SK-N-SH (cell line): ENCODE measurements at regions not wholly inside any gene's neighbourhood (a gene's known extent, or its start where the extent isn't known, plus 50 kb on each side); places are given as distances from the start of the nearest gene placed in this dataset.

Experiments used
- CTCF ChIA-PET: fragments of 300-600, 350-600 bp; formaldehyde crosslinking; extraction: SDS; loops from one replicate; lab custom pipeline; 2021; lab: Yijun Ruan, JAX
- POLR2A ChIA-PET: fragments of 350-600 bp; sonication (Branson Sonifier 250); formaldehyde crosslinking; extraction: SDS; loops from one replicate; lab custom pipeline; 2020; ENCODE audit warnings: antibody characterized with exemption, inconsistent platforms; lab: Yijun Ruan, JAX
- DNase-seq: peaks from one replicate; pipeline ENCODE4 v3.0.0; 2012
- H2AFZ ChIP-seq: fragments of 200-600 bp; sonication (generic); 2 replicates; pipeline ENCODE4 v1.8.1; 2016; ENCODE audit warnings: antibody characterized with exemption, mild to moderate bottlenecking, low read depth
- H3F3A ChIP-seq: fragments of 200-600 bp; sonication (generic); replicated peaks from 2 replicates; pipeline ENCODE3; 2016; ENCODE audit warnings: antibody characterized with exemption, mild to moderate bottlenecking; ENCODE audit not compliant: insufficient read depth
- H3K27ac ChIP-seq, 2 experiments: fragments of 200-500 bp in 1 of 2; fragments of 200-600 bp in 1 of 2; sonication (Bioruptor generic) in 1 of 2; sonication (generic), shearing (Covaris generic) in 1 of 2; 2 replicates each; pipeline versions ENCODE4 v1.5.1 to v1.6.1; 2014 to 2016; ENCODE audit warnings: low read depth in 2 of 2, inconsistent platforms in 1 of 2, low read length in 1 of 2, mild to moderate bottlenecking in 1 of 2, mixed read lengths in 1 of 2
- H3K27me3 ChIP-seq: fragments of 200-600 bp; sonication (generic), shearing (Covaris generic); 2 replicates; pipeline ENCODE4 v1.6.1; 2016; ENCODE audit warnings: mixed run types; ENCODE audit not compliant: insufficient read depth
- H3K36me3 ChIP-seq, 2 experiments: fragments of 200-500 bp in 1 of 2; fragments of 200-600 bp in 1 of 2; sonication (Bioruptor generic) in 1 of 2; sonication (generic) in 1 of 2; replicated peaks in 1 of 2; 2 replicates each; pipeline versions ENCODE3 to v1.5.1; 2014 to 2016; ENCODE audit warnings: low read length in 1 of 2, mild to moderate bottlenecking in 1 of 2; ENCODE audit not compliant: insufficient read depth in 2 of 2, control insufficient read depth in 1 of 2
- H3K4me1 ChIP-seq, 2 experiments: fragments of 200-500 bp in 1 of 2; fragments of 200-600 bp in 1 of 2; sonication (Bioruptor generic) in 1 of 2; sonication (generic), shearing (Covaris generic) in 1 of 2; 2 replicates each; pipeline versions ENCODE4 v1.5.1 to v1.6.1; 2014 to 2016; ENCODE audit warnings: low read depth in 1 of 2, low read length in 1 of 2, mixed run types in 1 of 2; ENCODE audit not compliant: insufficient read depth in 2 of 2, control insufficient read depth in 1 of 2
- H3K4me2 ChIP-seq: fragments of 200-600 bp; sonication (generic), shearing (Covaris generic); 2 replicates; pipeline ENCODE4 v1.6.1; 2017; ENCODE audit warnings: mixed run types
- H3K4me3 ChIP-seq, 2 experiments: fragments of 200-500 bp in 1 of 2; fragments of 200-600 bp in 1 of 2; sonication (Bioruptor generic) in 1 of 2; sonication (generic), shearing (Covaris generic) in 1 of 2; 2 replicates each; pipeline versions ENCODE4 v1.5.1 to v1.8.1; 2014 to 2016; ENCODE audit warnings: low read depth in 2 of 2, inconsistent platforms in 1 of 2, low read length in 1 of 2, mild to moderate bottlenecking in 1 of 2, mixed read lengths in 1 of 2, moderate library complexity in 1 of 2
- H3K79me2 ChIP-seq: fragments of 200-600 bp; sonication (generic); 2 replicates; pipeline ENCODE4 v1.8.1; 2017; ENCODE audit warnings: mild to moderate bottlenecking; ENCODE audit not compliant: insufficient read depth
- H3K9ac ChIP-seq: fragments of 200-600 bp; sonication (generic); 2 replicates; pipeline ENCODE4 v1.6.1; 2017; ENCODE audit warnings: mixed run types
- H3K9me2 ChIP-seq: fragments of 200-600 bp; sonication (generic); 2 replicates; pipeline ENCODE4 v1.6.1; 2017; ENCODE audit warnings: mixed run types
- H3K9me3 ChIP-seq: fragments of 200-600 bp; sonication (generic); 2 replicates; pipeline ENCODE4 v1.6.1; 2017; ENCODE audit warnings: mixed run types, mild to moderate bottlenecking, moderate library complexity
- H4K20me1 ChIP-seq: fragments of 200-600 bp; sonication (generic); 2 replicates; pipeline ENCODE4 v1.6.1; 2017; ENCODE audit warnings: mild to moderate bottlenecking, mixed run types; ENCODE audit not compliant: insufficient read depth
- CHD2 ChIP-seq: fragments of 150-350 bp; IDR thresholded peaks from 2 replicates; pipeline ENCODE4 v1.6.1; 2018; ENCODE audit warnings: low read length; ENCODE audit not compliant: partially characterized antibody
- ELF1 ChIP-seq: IDR thresholded peaks from 2 replicates; pipeline ENCODE4 v1.4.0; 2012
- EP300 ChIP-seq, 2 experiments: IDR thresholded peaks; 2 replicates each; pipeline versions ENCODE4 v1.4.0 to v1.6.1; 2012; ENCODE audit warnings: borderline replicate concordance in 1 of 2, low read depth in 1 of 2, low read length in 1 of 2
- EZH2phosphoT487 ChIP-seq: fragments of 200-600 bp; sonication (generic); IDR thresholded peaks from 2 replicates; pipeline ENCODE4 v1.6.1; 2017; ENCODE audit warnings: low read depth, mixed run types, mild to moderate bottlenecking, antibody characterized with exemption, moderate library complexity, borderline replicate concordance
- FOSL2 ChIP-seq: IDR thresholded peaks from 2 replicates; pipeline ENCODE4 v1.4.0; 2012; ENCODE audit warnings: low read depth, mild to moderate bottlenecking, moderate library complexity, borderline replicate concordance
- FOXJ3 ChIP-seq: sonication (generic); formaldehyde crosslinking; IDR thresholded peaks from 2 replicates; pipeline ENCODE4 v1.5.1; 2020; ENCODE audit warnings: mild to moderate bottlenecking, missing genetic modification reagents
- FOXM1 ChIP-seq: IDR thresholded peaks from 2 replicates; pipeline ENCODE4 v1.4.0; 2012; ENCODE audit warnings: low read depth, mild to moderate bottlenecking
- GABPA ChIP-seq: IDR thresholded peaks from 2 replicates; pipeline ENCODE4 v1.4.0; 2012; ENCODE audit warnings: low read depth, mild to moderate bottlenecking
- JUND ChIP-seq: IDR thresholded peaks from 2 replicates; pipeline ENCODE4 v1.4.0; 2012
- MEF2A ChIP-seq: IDR thresholded peaks from 2 replicates; pipeline ENCODE4 v1.4.0; 2012; ENCODE audit warnings: low read depth, borderline replicate concordance
- NFIC ChIP-seq: IDR thresholded peaks from 2 replicates; pipeline ENCODE4 v1.4.0; 2012; ENCODE audit warnings: borderline replicate concordance
- NRF1 ChIP-seq: IDR thresholded peaks from 2 replicates; pipeline ENCODE4 v1.6.1; 2012; ENCODE audit warnings: low read depth, mild to moderate bottlenecking, low read length
- RAD21 ChIP-seq: IDR thresholded peaks from 2 replicates; pipeline ENCODE4 v1.6.1; 2012; ENCODE audit warnings: mild to moderate bottlenecking, low read length
- RFX5 ChIP-seq: IDR thresholded peaks from 2 replicates; pipeline ENCODE4 v1.6.1; 2012; ENCODE audit warnings: mild to moderate bottlenecking, improper control_type of control experiment, low read length
- RXRA ChIP-seq: IDR thresholded peaks from 2 replicates; pipeline ENCODE4 v1.4.0; 2012; ENCODE audit warnings: low read depth, mild to moderate bottlenecking, borderline replicate concordance
- SMC3 ChIP-seq: IDR thresholded peaks from 2 replicates; pipeline ENCODE4 v1.6.1; 2012; ENCODE audit warnings: low read depth, low read length, improper control_type of control experiment
- TAF1 ChIP-seq: IDR thresholded peaks from 2 replicates; pipeline ENCODE4 v1.6.1; 2012; ENCODE audit warnings: low read depth, mild to moderate bottlenecking, low read length, moderate library complexity, borderline replicate concordance
- USF2 ChIP-seq: fragments of 150-350 bp; IDR thresholded peaks from 2 replicates; pipeline ENCODE4 v1.6.1; 2017; ENCODE audit warnings: antibody characterized with exemption, low read length, low read depth, borderline replicate concordance
- WGBS: methylation state at CpG from one replicate; pipeline ENCODE4 v1.1.6; 2017; ENCODE audit warnings: low lambda C conversion rate; 5-methylcytosine and 5-hydroxymethylcytosine counted together
- TF ChIP-seq, protein P1 (sequence below): IDR thresholded peaks from 2 replicates; pipeline ENCODE4 v1.4.0; 2012; ENCODE audit warnings: low read depth, borderline replicate concordance
- TF ChIP-seq, protein P2 (sequence below): IDR thresholded peaks from 2 replicates; pipeline ENCODE4 v1.4.0; 2012; ENCODE audit warnings: low read depth
- TF ChIP-seq, protein P3 (sequence below): IDR thresholded peaks from 2 replicates; pipeline ENCODE4 v1.4.0; 2012; ENCODE audit warnings: low read depth, borderline replicate concordance

DNA sequence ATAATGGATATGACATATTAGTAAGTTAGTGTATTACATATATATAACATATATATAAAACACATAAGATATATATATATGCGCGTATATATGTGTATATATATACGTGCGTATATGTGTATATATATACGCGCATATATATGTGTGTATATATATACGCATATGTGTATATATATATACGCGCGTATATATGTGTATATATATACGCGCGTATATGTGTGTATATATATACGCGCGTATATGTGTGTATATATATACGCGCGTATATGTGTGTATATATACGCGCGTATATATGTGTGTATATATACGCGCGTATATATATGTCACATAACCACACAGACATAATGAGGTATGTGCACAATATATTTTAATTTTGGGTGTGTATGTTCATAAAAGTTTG lies 327.8 kb downstream of the MEIS1 start:
- Histone ChIP-seq H2AFZ (no peak overlapping the region), H3K9me3 (no peaks in the 10 kb centered on the region), H3K27ac (no peak overlapping the region), H3K9ac (no peak overlapping the region), H3K36me3 (no peaks in the 10 kb centered on the region), H3K79me2 (no peaks in the 10 kb centered on the region), H3K27me3 (no peaks in the 10 kb centered on the region), H3K4me1 (peaks cover 0 to 2% of the 10 kb centered on the region in 2 experiments; a peak in 1 of 4 replicates), H3K4me3 (no peak overlapping the region), H3K4me2 (no peak overlapping the region), H3K9me2 (no peaks in the 10 kb centered on the region), H3F3A (no peaks in the 10 kb centered on the region), H4K20me1 (no peaks in the 10 kb centered on the region)
- TF ChIP-seq FOSL2, result no peak
- TF ChIP-seq RAD21, result no peak
- no peak for TF ChIP-seq CHD2
- no peak for TF ChIP-seq GABPA
- no peak for TF ChIP-seq MEF2A
- TF ChIP-seq TAF1, result no peak
- TF ChIP-seq, protein P1, sequence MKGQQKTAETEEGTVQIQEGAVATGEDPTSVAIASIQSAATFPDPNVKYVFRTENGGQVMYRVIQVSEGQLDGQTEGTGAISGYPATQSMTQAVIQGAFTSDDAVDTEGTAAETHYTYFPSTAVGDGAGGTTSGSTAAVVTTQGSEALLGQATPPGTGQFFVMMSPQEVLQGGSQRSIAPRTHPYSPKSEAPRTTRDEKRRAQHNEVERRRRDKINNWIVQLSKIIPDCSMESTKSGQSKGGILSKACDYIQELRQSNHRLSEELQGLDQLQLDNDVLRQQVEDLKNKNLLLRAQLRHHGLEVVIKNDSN, result no peak
- TF ChIP-seq, protein P2, sequence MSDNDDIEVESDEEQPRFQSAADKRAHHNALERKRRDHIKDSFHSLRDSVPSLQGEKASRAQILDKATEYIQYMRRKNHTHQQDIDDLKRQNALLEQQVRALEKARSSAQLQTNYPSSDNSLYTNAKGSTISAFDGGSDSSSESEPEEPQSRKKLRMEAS, result no peak
- TF ChIP-seq USF2, result no peak
- TF ChIP-seq EP300 (IDR thresholded peaks at IDR 0.05; ENCODE audit: borderline replicate concordance in 1 of 2, low read depth in 1 of 2, low read length in 1 of 2), result no peak
- TF ChIP-seq FOXJ3, result no peak
- WGBS, result 84% methylated on average over 25 of the region's 25 CpGs
- ChIA-PET POLR2A (no interaction called here), CTCF (no interaction called here)
- no peak for DNase-seq

DNA sequence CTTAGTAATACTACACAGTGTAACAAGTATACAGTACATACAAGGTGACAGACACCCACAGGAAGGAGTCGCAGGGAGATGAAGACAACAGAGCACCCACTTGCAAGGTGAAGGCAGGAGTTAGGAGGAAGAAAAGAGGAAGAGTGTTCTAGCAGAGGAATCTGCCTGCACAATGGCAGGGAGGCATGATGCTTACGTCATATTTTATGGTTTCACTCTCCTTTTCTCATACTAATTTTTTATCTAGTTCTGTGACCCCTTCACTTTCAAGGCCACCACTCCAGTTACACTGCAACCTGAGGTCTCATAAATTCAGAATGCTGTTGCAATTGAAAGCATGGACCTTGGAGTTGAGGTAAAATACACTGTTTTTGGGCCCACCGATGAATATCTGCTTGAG lies 331.7 kb downstream of the MEIS1 start:
- no peak for DNase-seq
- H3K4me2 ChIP-seq, result no peak overlapping the region
- WGBS, result 75% methylated on average over 3 of the region's 3 CpGs
- H3K79me2 ChIP-seq, result no peaks in the 10 kb centered on the region
- no peaks in the 10 kb centered on the region for H3F3A ChIP-seq
- ChIA-PET POLR2A (no interaction called here), CTCF (interaction anchor here (0.7 kb wide), 1 partner anchor 20 kb away, joined by 3 read pairs; no protein-coding TSS in a partner anchor)
- H3K27ac ChIP-seq, result no peak overlapping the region
- peaks cover 0 to 4% of the 10 kb centered on the region in 2 experiments; a peak in 2 of 4 replicates for H3K4me1 ChIP-seq
- no peaks in the 10 kb centered on the region for H3K36me3 ChIP-seq
- H3K27me3 ChIP-seq, result no peaks in the 10 kb centered on the region
- H2AFZ ChIP-seq, result no peak overlapping the region
- H3K9me3 ChIP-seq, result no peaks in the 10 kb centered on the region
- H3K9ac ChIP-seq, result no peak overlapping the region
- H4K20me1 ChIP-seq, result no peaks in the 10 kb centered on the region
- H3K9me2 ChIP-seq, result no peaks in the 10 kb centered on the region
- no peak overlapping the region for H3K4me3 ChIP-seq
- TF ChIP-seq, protein P3, sequence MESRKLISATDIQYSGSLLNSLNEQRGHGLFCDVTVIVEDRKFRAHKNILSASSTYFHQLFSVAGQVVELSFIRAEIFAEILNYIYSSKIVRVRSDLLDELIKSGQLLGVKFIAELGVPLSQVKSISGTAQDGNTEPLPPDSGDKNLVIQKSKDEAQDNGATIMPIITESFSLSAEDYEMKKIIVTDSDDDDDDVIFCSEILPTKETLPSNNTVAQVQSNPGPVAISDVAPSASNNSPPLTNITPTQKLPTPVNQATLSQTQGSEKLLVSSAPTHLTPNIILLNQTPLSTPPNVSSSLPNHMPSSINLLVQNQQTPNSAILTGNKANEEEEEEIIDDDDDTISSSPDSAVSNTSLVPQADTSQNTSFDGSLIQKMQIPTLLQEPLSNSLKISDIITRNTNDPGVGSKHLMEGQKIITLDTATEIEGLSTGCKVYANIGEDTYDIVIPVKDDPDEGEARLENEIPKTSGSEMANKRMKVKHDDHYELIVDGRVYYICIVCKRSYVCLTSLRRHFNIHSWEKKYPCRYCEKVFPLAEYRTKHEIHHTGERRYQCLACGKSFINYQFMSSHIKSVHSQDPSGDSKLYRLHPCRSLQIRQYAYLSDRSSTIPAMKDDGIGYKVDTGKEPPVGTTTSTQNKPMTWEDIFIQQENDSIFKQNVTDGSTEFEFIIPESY, result no peak
- TF ChIP-seq, protein P2, result no peak
- no peak for TF ChIP-seq FOXM1
- TF ChIP-seq JUND, result no peak
- TF ChIP-seq CHD2, result no peak
- no peak for TF ChIP-seq ELF1
- no peak for TF ChIP-seq EZH2phosphoT487
- no peak for TF ChIP-seq FOXJ3
- no peak for TF ChIP-seq SMC3
- TF ChIP-seq NRF1, result no peak
- TF ChIP-seq RAD21, result no peak
- TF ChIP-seq USF2, result no peak
- TF ChIP-seq RXRA, result no peak
- no peak for TF ChIP-seq NFIC
- TF ChIP-seq RFX5, result no peak
- TF ChIP-seq, protein P1, result no peak
